Thyroid gland (tissue), 4 donors: ENCODE measurements at regions not wholly inside any gene's neighbourhood (a gene's known extent, or its start where the extent isn't known, plus 50 kb on each side); places are given as distances from the start of the nearest gene placed in this dataset.

ENCODE experiments used
- CTCF ChIP-seq, 6 experiments: fragments of 200-600 bp in 3 of 6; fragments of 450-650 bp in 3 of 6; sonication (generic) in 3 of 6; IDR thresholded peaks; one replicate each; pipeline ENCODE4 v1.5.1; 2016 to 2019; ENCODE audit warnings: antibody characterized with exemption in 6 of 6, mild to moderate bottlenecking in 2 of 6, inconsistent platforms in 1 of 6, moderate library complexity in 1 of 6
- POLR2A ChIP-seq, 2 donors: fragments of 450-650 bp; IDR thresholded peaks; one replicate each; pipeline ENCODE4 v1.6.1; 2017; ENCODE audit warnings: antibody characterized with exemption in 2 of 2, mild to moderate bottlenecking in 2 of 2, moderate library complexity in 1 of 2

DNA sequence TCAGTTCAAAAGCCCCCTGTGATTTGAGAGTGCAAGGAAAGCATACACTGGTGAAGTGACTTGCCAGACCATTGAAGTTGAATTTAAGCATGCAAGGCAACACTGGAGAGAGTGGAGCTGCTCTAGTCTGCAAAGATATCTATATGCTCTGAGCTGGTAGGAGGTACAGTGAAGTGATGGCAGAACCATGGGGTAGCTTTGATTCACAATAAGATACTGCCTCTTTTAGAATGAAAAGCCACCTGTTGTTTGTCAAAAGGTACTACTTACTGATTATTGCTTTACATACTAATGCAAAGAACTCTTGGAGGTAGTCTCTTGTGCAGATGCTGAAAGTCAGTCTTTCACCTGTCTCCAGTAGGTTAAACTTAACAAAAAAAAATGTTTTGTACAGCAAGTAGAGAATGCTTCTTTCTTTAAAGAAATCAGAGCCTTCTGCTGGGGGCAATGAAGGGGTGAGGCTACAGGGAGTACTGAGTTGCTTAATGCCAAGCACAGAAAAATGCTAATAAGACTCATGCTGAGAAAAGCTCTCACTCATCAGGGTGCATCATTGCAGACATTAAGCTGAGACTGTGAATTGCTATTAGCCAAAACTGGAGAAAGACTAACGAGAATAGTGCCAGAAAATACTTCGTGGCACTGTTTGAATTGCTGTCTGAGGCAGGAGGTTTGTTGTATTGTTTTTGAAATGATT is 1150.5 kb upstream of the TMPRSS15 start:
- TF ChIP-seq CTCF (IDR thresholded peaks at IDR 0.05) (no peak), POLR2A (IDR thresholded peaks at IDR 0.05) (no peak)
